Liver (tissue), 7 donors: ENCODE measurements at regions not wholly inside any gene's neighbourhood (a gene's known extent, or its start where the extent isn't known, plus 50 kb on each side); places are given as distances from the start of the nearest gene placed in this dataset.

Experiments
- DNase-seq: peaks from one replicate; pipeline ENCODE4 v3.0.0-alpha.2; 2017; ENCODE audit warnings: low spot score
- H3K27ac ChIP-seq, 2 donors: one replicate each; pipeline ENCODE4 v1.7.0; 2013; ENCODE audit warnings: inconsistent platforms in 2 of 2, low read length in 2 of 2, control low read depth in 1 of 2, low read depth in 1 of 2, mild to moderate bottlenecking in 1 of 2
- H3K27me3 ChIP-seq, 4 donors: one replicate each; pipeline versions ENCODE4 v1.6.1 to v1.7.0; 2013; ENCODE audit warnings: low read length in 3 of 4, inconsistent platforms in 1 of 4, mild to moderate bottlenecking in 1 of 4, moderate library complexity in 1 of 4; ENCODE audit not compliant: control insufficient read depth in 4 of 4, insufficient read depth in 4 of 4
- H3K36me3 ChIP-seq, 4 donors: one replicate each; pipeline versions ENCODE4 v1.6.1 to v1.7.0; 2013; ENCODE audit warnings: low read length in 3 of 4, mild to moderate bottlenecking in 3 of 4, low read depth in 1 of 4, moderate library complexity in 1 of 4; ENCODE audit not compliant: control insufficient read depth in 4 of 4, insufficient read depth in 3 of 4
- H3K4me1 ChIP-seq, 4 donors: one replicate each; pipeline versions ENCODE4 v1.6.1 to v1.7.0; 2013; ENCODE audit warnings: low read length in 3 of 4, mild to moderate bottlenecking in 3 of 4, moderate library complexity in 1 of 4; ENCODE audit not compliant: control insufficient read depth in 4 of 4, insufficient read depth in 4 of 4
- H3K4me3 ChIP-seq, 3 donors: one replicate each; pipeline versions ENCODE4 v1.6.1 to v1.7.0; 2013; ENCODE audit warnings: low read length in 3 of 3, control low read depth in 1 of 3, low read depth in 1 of 3, mild to moderate bottlenecking in 1 of 3
- H3K9ac ChIP-seq, 2 donors: one replicate each; pipeline ENCODE4 v1.7.0; 2013; ENCODE audit warnings: low read length in 2 of 2, mild to moderate bottlenecking in 2 of 2, moderate library complexity in 2 of 2, control low read depth in 1 of 2, low read depth in 1 of 2
- H3K9me3 ChIP-seq, 4 donors: one replicate each; pipeline versions ENCODE4 v1.6.1 to v1.7.0; 2013; ENCODE audit warnings: low read length in 3 of 4; ENCODE audit not compliant: control insufficient read depth in 4 of 4
- EGR1 ChIP-seq, 2 donors: IDR thresholded peaks; 2 replicates each; pipeline ENCODE4 v1.6.1; 2016 to 2018; ENCODE audit warnings: antibody characterized with exemption in 2 of 2, low read depth in 2 of 2
- FOXA1 ChIP-seq: IDR thresholded peaks from 2 replicates; pipeline ENCODE4 v1.6.1; 2016; ENCODE audit warnings: antibody characterized with exemption
- FOXA2 ChIP-seq: IDR thresholded peaks from 2 replicates; pipeline ENCODE4 v1.6.1; 2016; ENCODE audit warnings: antibody characterized with exemption
- HNF4A ChIP-seq, 2 donors: conservative IDR thresholded peaks; 2 replicates each; pipeline ENCODE4 v1.6.1; 2016; ENCODE audit warnings: antibody characterized with exemption in 2 of 2, mild to moderate bottlenecking in 2 of 2
- HNF4G ChIP-seq: IDR thresholded peaks from 2 replicates; pipeline ENCODE4 v1.6.1; 2016; ENCODE audit warnings: antibody characterized with exemption
- JUND ChIP-seq, 2 donors: IDR thresholded peaks; 2 replicates each; pipeline ENCODE4 v1.6.1; 2016; ENCODE audit warnings: antibody characterized with exemption in 2 of 2
- MAX ChIP-seq: IDR thresholded peaks from 2 replicates; pipeline ENCODE4 v1.6.1; 2016; ENCODE audit warnings: antibody characterized with exemption
- NR2F2 ChIP-seq: IDR thresholded peaks from 2 replicates; pipeline ENCODE4 v1.6.1; 2016; ENCODE audit warnings: antibody characterized with exemption
- REST ChIP-seq: IDR thresholded peaks from 2 replicates; pipeline ENCODE4 v1.6.1; 2016; ENCODE audit warnings: antibody characterized with exemption, mild to moderate bottlenecking
- RXRA ChIP-seq, 2 donors: IDR thresholded peaks; 2 replicates each; pipeline ENCODE4 v1.6.1; 2017 to 2018; ENCODE audit warnings: antibody characterized with exemption in 2 of 2, mild to moderate bottlenecking in 1 of 2
- TAF1 ChIP-seq: conservative IDR thresholded peaks from 2 replicates; pipeline ENCODE4 v1.6.1; 2016; ENCODE audit warnings: antibody characterized with exemption, mild to moderate bottlenecking
- ZBTB33 ChIP-seq: IDR thresholded peaks from 2 replicates; pipeline ENCODE4 v1.6.1; 2016; ENCODE audit warnings: antibody characterized with exemption
- WGBS: extraction: QIAGEN DNeasy Blood & Tissue Kit; methylation state at CpG from one replicate; pipeline ENCODE4 v1.1.7; 2013; 5-methylcytosine and 5-hydroxymethylcytosine counted together
- donor health status: healthy.
- donor health status: healthy.
- donor health status: healthy.
- donor health status: healthy.

- TF ChIP-seq FOXA1 (no peak), HNF4A (conservative IDR thresholded peaks at IDR 0.05) (no peak), EGR1 (IDR thresholded peaks at IDR 0.05; ENCODE audit: low read depth in 2 of 2) (no peak), MAX (no peak), FOXA2 (no peak)
- Histone ChIP-seq H3K36me3 (no peaks in the 10 kb centered on the region), H3K9ac (no peak overlapping the region), H3K27ac (no peak overlapping the region), H3K9me3 (no peaks in the 10 kb centered on the region), H3K4me1 (no peaks in the 10 kb centered on the region), H3K27me3 (peaks cover 0 to 2% (median 0%) of the 10 kb centered on the region in 4 donors), H3K4me3 (no peak overlapping the region)
- 83% methylated on average over 5 of the region's 5 CpGs for WGBS
- DNase-seq = no peak
These were observed 217.0 kb upstream of the CST7 start for GRCh38 chr20:24732076-24732475.

- DNase-seq = no peak
- no peaks in the 10 kb centered on the region for H3K4me1 ChIP-seq
- no peak overlapping the region for H3K9ac ChIP-seq
- 92% methylated on average over 4 of the region's 4 CpGs for WGBS
- no peaks in the 10 kb centered on the region for H3K36me3 ChIP-seq
- no peak overlapping the region for H3K27ac ChIP-seq
- no peaks in the 10 kb centered on the region for H3K9me3 ChIP-seq
- H3K27me3 ChIP-seq = peaks cover 0 to 2% (median 0%) of the 10 kb centered on the region in 4 donors
- TF ChIP-seq NR2F2 = no peak
- TF ChIP-seq HNF4G = no peak
- TF ChIP-seq MAX = no peak
- TF ChIP-seq REST = no peak
- no peak for TF ChIP-seq ZBTB33
- H3K4me3 ChIP-seq = no peak overlapping the region
These were observed 216.5 kb upstream of the CST7 start for GRCh38 chr20:24732599-24732998.

GRCh38 chr20:24733416-24733815 is 215.7 kb upstream of the CST7 start:
- 92% methylated on average over 1 of the region's 1 CpG for WGBS

More at GRCh38 chr20:24733416-24733815, 215.7 kb upstream of the CST7 start:
- TF ChIP-seq RXRA (IDR thresholded peaks at IDR 0.05) (no peak), JUND (IDR thresholded peaks at IDR 0.05) (no peak), HNF4G (no peak), MAX (no peak), TAF1 (no peak)
- no peaks in the 10 kb centered on the region for H3K9me3 ChIP-seq
- H3K4me3 ChIP-seq = no peak overlapping the region
- no peaks in the 10 kb centered on the region for H3K36me3 ChIP-seq
- no peaks in the 10 kb centered on the region for H3K4me1 ChIP-seq
- no peak overlapping the region for H3K9ac ChIP-seq
- no peak for DNase-seq
- H3K27ac ChIP-seq = no peak overlapping the region
- H3K27me3 ChIP-seq = no peaks in the 10 kb centered on the region
